ENCODE measurements at regions not wholly inside any gene's neighbourhood (a gene's known extent, or its start where the extent isn't known, plus 50 kb on each side); places are given as distances from the start of the nearest gene placed in this dataset.

- TF ChIP-seq POLR2AphosphoS5 (IDR thresholded peaks at IDR 0.05; ENCODE audit: low read depth, low read length) (no peak), REST (IDR thresholded peaks at IDR 0.05; ENCODE audit: insufficient read depth in 1 of 2, low read depth in 2 of 2, low read length in 1 of 2) (no peak), SIN3A (IDR thresholded peaks at IDR 0.05; ENCODE audit: borderline replicate concordance, insufficient read depth, low read depth, low read length) (no peak), CTCF (IDR thresholded peaks at IDR 0.05) (no peak), TCF7L2 (IDR thresholded peaks at IDR 0.05; ENCODE audit: low read depth, low read length) (no peak)
- Histone ChIP-seq H3K4me3 (ENCODE audit: low read depth in 2 of 2, low read length in 2 of 2) (no peak overlapping the region), H3K4me1 (ENCODE audit: control insufficient read depth, insufficient read depth, low read length) (no peaks in the 10 kb centered on the region), H3K27ac (ENCODE audit: low read length) (no peak overlapping the region), H3K36me3 (ENCODE audit: control insufficient read depth, insufficient read depth, low read length) (no peaks in the 10 kb centered on the region), H3K27me3 (ENCODE audit: control insufficient read depth, insufficient read depth, low read length) (no peaks in the 10 kb centered on the region), H3K9me3 (ENCODE audit: control insufficient read depth, insufficient read depth, low read depth, low read length) (no peaks in the 10 kb centered on the region)
- no peak for ATAC-seq
- ChIA-PET POLR2A (no interaction called here), CTCF (no interaction called here)
- in situ Hi-C loops (cut with HindIII; ENCODE audit: low pct_unique_long_range_greater_than_20kb, low sequenced_read_pairs) (no loop called here), intact Hi-C loops (cut with micrococcal nuclease; ENCODE audit: unreplicated experiment) (no loop called here)
- no peak for DNase-seq (ENCODE audit: low read depth, low spot score)
- no TSS peak for BruUV-seq (replicated peaks)
Measured at GRCh38 chr5:143610946-143611345, 201.0 kb upstream of the HMHB1 start.

GRCh38 chr5:143606043-143606752, 202.7 kb upstream of the NR3C1 start:
- no peak for TF ChIP-seq SIN3A (IDR thresholded peaks at IDR 0.05; ENCODE audit: borderline replicate concordance, insufficient read depth, low read depth, low read length)
- no peak for TF ChIP-seq POLR2AphosphoS5 (IDR thresholded peaks at IDR 0.05; ENCODE audit: low read depth, low read length)
- no peak for TF ChIP-seq TCF7L2 (IDR thresholded peaks at IDR 0.05; ENCODE audit: low read depth, low read length)
- no peak for TF ChIP-seq REST (IDR thresholded peaks at IDR 0.05; ENCODE audit: insufficient read depth in 1 of 2, low read depth in 2 of 2, low read length in 1 of 2)
- no peak for TF ChIP-seq CTCF (IDR thresholded peaks at IDR 0.05)
- H3K36me3 ChIP-seq (ENCODE audit: control insufficient read depth, insufficient read depth, low read length): no peaks in the 10 kb centered on the region
- intact Hi-C loops (cut with micrococcal nuclease; ENCODE audit: unreplicated experiment): no loop called here
- H3K27me3 ChIP-seq (ENCODE audit: control insufficient read depth, insufficient read depth, low read length): no peaks in the 10 kb centered on the region
- no peaks in the 10 kb centered on the region for H3K4me1 ChIP-seq (ENCODE audit: control insufficient read depth, insufficient read depth, low read length)
- no peak overlapping the region for H3K4me3 ChIP-seq (ENCODE audit: low read depth in 2 of 2, low read length in 2 of 2)
- DNase-seq (ENCODE audit: low read depth, low spot score) (no peak), ATAC-seq (no peak)
- ChIA-PET CTCF (no interaction called here), POLR2A (no interaction called here)
- no TSS peak for BruUV-seq (replicated peaks)
- no peak overlapping the region for H3K27ac ChIP-seq (ENCODE audit: low read length)
- H3K9me3 ChIP-seq (ENCODE audit: control insufficient read depth, insufficient read depth, low read depth, low read length): no peaks in the 10 kb centered on the region
- in situ Hi-C loops (cut with HindIII; ENCODE audit: low pct_unique_long_range_greater_than_20kb, low sequenced_read_pairs): no loop called here
